Left lobe of liver (tissue), 2 donors: ENCODE measurements at regions not wholly inside any gene's neighbourhood (a gene's known extent, or its start where the extent isn't known, plus 50 kb on each side); places are given as distances from the start of the nearest gene placed in this dataset.
"Not testable (repeated sequence)": the region's sequence is repeated elsewhere in the genome, so short reads cannot be mapped to it uniquely, and the experiment has no call there.

ENCODE experiments used
- ATAC-seq: fragments of 200-7000 bp; cut with Tn5 transposase; one replicate; pipeline ENCODE4 v1.9.1; 2020; ENCODE audit warnings: mild to moderate bottlenecking, moderate library complexity
- DNase-seq: peaks from one replicate; pipeline ENCODE4 v3.0.0-alpha.2; 2020; ENCODE audit warnings: low spot score
- donor health status: DM: no; HTN: no; CAD: no; lungs with moderate emphysema.
- donor health status: DM: no; HTN: yes; CAD: no.

DNA sequence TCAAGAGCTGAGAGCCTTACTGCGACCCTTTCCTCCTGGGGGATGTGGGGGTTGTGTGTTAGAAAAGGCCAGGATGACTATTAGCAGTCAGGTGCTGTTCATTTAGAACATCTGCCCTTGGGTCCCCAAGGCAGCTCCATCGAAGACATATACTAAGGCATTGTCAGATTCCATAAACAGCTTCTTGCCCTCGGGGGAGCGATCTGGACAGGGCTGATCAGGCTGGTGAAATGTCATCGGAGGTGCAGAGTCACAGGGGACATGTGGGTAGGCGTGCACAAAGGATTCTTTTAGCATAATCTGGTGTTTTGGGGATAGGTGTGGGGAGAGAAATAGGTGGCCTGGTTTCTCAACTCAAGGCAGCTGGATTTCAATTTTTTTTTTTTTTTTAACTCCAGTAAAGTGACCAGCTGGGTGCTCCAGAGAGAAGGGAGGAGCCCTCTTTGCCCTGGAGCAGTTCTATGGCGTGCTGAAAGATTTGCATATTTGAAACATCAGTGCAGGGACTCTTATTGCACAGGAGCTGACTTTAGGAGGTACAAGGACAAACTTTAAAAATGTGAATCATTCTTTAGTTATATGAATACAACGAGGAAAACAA is 160.1 kb downstream of the SUDS3 start:
- no peak for DNase-seq

DNA sequence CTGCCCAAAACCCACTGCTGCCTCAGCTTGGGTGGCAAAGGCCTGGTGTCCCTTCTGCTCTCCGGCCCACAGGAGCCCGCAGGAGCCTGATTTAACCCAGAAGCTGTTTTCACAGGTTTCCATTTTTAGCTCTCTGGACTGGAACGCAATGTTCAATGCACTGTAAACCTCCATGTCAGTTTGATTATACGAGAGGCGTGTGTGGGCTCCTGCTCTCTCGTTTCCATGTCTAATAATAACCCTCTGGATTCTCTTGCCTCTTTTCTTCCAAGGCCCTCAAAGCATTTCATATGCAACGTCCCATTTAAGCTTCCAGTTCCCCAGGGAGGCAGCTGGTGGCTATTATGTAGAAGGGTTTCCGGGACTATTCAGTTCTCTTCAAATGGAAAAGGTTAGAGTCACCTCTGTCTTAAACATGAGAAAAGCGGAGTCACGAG is 161.1 kb downstream of the SUDS3 start:
- no peak for ATAC-seq
- DNase-seq = no peak

More for the DNA sequence above, 160.1 kb downstream of the SUDS3 start:
- ATAC-seq = no peak

DNA sequence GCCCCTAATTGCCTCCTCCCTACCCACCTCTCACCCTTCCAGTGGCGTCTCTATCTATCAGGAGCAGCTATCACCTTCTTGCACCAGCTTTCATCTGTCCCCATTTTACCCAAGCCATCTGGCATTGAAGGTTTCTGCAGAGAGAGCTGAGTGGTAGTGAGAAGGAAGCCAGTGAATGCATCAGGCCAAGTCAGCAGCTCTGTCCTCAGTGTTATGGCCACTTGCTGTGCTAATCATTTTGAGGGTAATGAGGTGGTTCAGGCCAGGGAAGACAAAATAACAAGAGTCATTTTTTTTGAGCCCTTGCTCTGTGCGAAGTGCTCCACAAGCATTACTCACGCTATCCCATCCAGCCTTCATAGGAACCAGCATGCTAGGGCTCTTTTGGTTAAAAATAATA is 164.7 kb downstream of the SUDS3 start:
- no peak for ATAC-seq
- DNase-seq = no peak

DNA sequence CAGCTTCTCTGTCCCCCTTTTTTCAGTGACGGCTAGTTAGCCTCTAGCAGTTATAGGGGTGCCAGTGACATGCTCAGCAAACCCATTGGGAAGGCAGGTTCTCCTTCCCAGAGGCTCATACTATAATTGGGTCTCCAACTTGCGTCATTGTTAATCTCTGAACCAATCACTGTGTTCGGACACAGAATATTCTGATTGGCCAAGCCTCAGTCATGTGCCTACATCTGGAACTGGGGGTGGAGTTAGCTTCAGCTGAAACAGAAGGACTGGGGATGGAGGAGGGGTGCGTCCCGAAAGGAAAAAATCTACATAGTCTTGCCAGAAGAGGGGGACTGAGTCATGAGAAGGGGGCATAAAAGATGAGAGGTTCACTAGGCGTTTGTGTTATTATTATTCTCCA is 165.6 kb downstream of the SUDS3 start:
- no peak for DNase-seq
- ATAC-seq = no peak

DNA sequence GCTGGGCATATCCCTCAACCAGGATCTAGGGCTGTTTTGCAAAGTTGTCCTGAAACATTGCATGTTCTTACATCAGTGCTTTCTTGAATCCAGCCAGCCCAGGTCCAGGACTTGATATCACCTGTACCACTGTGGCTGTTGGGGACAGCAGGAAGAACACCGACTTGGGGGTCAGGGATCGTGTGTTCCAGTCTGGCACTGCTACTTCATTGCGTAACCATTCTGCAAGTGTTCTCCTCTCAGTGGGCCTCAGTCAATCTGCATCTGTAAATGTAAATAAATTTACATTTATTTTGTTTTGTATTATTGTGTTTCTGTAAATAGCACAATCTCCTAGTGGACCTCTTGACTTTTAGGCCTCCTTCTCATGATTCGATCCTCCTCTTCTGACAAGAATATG is 167.3 kb downstream of the SUDS3 start:
- ATAC-seq (no peak), DNase-seq (no peak)

DNA sequence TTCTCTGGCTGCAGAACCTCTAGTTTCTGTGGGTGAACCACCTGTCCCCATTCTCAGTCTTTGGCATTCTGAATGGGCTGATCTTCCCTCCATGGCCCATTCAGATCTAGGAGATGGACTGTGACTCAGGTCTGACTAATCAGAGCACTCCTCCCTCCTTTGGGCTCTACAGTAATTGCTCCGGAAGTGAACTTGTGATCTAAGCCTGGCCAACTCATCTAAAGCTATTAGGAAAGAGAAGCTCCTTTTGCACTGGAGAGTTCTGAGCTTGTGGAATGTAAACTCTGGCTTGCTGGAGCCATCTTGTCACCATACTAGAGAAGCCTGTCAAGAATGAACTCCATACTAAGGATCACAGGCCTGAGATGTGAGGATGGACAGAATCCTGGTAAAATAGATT is 168.2 kb downstream of the SUDS3 start:
- no peak for DNase-seq
- ATAC-seq = no peak

DNA sequence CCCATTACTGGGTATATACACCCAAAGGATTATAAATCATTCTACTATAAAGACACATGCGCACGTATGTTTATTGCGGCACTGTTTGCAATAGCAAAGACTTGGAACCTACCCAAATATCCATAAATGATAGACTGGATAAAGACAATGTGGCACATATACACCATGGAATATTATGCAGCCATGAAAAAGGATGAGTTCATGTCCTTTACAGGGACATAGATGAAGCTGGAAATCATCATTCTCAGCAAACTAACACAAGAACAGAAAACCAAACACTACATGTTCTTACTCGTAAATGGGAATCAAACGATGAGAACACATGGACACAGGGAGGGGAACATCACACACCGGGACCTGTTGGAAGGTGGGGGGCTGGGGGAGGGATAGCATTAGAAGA is 171.3 kb downstream of the SUDS3 start:
- not testable (repeated sequence) for DNase-seq, ATAC-seq

DNA sequence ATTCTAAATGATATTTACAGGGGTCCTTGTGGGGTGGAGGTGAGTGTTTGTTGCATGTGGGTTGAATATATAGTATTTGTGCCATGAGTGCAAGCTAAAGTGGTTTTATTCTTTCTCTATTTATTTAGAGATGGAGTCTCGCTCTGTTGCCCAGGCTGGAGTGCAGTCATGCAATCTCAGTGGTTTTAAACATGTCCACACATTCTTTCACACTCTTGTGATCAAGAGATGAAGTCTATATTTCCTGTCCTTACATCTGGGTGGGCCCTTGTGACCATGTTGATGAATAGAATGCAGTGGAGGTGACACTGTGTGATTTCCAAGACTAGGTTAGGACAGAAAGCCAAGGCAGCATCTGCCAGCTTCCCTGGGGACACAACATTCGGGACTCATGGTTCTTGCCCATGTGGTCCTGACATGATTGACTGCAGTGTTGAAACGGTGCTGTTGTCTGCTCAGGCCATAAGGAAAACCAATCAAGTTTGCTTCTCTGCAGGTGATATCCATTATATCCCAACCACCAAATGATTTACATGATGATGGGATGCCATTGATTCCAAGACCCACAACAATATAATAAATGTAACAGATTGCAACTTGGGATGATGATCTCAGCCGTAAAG is 172.6 kb downstream of the SUDS3 start:
- ATAC-seq (no peak), DNase-seq (no peak)

DNA sequence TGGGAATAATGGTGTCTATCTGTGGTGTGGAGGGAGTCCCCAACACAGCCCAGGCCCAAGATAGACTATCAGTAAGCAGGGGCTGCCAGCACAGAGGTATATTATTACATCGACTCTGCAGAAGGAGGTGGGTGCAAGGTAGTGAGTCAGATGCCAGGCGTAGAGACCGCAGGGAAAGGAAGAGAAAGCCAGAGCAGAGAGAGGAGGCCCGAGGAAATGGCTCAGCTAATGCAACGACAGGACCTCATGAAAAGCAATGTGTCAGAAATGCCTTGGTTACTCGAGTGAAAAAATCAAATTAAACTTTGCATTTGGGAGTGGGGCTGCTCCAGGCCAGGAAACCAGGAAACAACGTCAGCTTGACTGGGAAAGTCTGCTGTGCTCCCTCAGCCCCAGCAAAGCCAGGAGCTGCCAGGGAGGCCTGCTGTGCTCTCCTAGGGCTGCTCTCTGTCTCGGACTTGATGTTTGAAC is 173.2 kb downstream of the SUDS3 start:
- DNase-seq = no peak
- no peak for ATAC-seq

DNA sequence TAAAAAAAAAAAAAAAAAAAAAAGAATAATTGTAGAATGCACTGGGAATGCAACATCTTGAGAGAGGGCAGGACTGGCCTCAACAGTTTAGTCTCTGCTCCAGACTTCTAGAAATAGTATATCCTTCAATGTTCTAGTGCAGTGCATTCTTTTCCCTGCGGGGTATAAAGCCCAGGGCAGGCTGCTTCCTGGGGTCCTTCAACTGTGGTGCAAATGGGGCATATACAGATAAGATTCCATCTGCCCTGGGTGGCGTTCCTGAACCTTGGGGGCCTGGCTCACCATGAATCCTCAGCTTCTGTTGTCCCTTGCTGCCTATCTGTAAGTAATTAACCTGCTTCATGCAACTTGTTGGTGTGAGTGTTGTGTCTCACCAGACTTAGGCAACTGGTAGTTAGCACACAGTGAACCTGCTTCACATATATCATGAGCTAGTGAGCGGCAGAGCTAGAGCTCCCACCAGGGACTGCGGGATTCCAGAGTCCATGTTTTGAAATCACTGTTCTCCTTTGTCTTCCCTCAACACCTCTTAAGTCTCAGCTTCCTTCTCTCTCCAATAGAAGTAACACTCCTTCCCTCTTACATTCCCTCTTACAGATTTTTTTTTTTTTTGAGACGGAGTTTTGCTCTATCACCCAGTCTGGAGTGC is 177.6 kb downstream of the SUDS3 start:
- DNase-seq (no peak), ATAC-seq (no peak)

DNA sequence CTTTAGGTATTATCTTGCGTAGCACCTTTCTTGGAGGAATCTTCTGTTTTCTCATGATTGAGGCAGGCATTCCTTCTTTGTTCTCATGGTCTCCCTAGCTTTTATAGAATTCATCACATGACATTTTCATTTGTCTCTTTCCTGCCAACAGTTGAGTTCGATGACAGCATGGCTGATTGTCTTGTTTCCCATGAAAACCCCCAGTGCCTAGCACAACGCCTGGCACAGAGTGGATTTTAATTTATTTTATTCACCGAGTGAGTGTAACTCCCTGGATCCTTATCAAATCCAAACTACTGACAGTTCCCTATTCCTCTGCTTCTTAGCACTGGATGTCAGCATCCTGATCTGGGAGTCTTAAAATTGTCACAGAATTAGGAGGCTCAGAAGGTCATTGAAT is 182.6 kb downstream of the SUDS3 start:
- no peak for DNase-seq
- no peak for ATAC-seq

DNA sequence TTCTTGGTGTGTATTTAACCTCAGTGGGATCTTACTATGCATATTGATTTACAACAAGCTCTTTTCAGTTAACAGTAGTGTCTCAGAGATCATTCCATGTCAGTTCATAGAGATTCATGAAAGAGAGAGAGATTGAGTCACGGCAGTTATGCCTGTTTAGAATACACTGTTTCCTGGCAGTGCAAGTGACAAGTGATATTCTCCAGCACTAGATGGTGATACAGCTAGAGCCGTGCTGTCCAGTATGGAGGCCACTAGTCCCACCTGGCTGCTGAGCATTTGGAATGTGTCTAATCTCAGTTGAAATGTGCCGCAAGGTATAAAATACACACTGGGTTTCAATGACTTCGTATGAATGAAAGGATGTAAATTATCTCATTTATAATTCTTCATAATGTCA is 184.4 kb downstream of the SUDS3 start:
- DNase-seq = no peak
- no peak for ATAC-seq

DNA sequence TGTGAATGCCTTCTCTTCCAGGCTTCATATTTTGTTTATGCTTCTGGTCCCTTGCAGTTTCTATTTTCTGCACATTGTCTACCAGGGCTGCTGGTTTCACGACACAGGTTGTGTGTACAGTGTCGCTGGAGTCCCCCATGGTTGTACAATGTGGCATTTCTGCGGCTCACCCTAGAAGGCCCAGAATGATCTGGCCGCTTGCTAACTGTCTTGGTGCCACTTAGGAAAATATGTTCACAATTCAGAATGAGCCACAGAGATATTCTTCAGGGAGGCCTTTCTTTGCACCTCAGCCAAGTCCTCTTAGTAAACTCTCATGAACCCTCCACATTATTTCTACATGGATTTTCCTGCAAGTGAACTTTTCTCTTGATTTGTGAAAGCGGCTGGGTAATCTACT is 195.4 kb downstream of the SUDS3 start:
- no peak for ATAC-seq
- no peak for DNase-seq

DNA sequence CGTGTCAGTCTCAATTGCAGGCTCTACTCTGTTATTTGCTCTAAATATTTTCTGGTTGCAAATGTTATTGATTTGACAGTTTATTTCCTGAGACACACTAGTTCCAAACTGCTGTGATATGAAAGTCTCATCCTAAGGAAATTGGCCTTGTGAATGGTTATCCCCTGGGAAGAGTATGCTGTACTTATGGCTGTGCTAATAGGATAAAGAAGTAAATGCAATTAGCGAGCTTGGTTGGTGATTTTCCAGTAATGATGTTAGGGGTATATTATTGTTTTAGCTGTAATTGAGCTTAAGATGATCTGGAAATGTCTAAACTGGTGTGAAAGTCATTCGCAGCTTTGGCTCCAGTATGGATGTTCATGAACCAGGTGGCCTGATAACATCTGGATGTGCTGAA is 197.9 kb downstream of the SUDS3 start:
- ATAC-seq = no peak
- DNase-seq = no peak

DNA sequence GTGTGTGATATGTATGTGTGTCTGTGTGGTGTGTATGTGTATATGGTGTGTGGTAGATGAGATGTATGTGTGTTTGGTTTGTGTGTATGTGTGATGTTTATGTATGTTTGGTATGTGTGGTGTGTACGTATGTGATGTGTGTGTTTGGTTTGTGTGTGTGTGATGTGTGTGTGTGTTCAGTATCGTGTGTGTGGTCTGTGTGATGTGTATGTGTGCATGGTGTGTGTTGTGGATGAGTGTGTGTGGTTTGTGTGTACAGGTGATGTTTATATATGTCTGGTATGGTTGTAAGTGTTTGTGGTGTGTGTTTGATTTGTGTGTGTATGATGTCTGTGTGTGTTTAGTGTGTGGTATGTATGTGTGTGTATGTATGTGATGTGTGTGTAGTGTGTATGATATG is 199.4 kb downstream of the SUDS3 start:
- ATAC-seq (no peak), DNase-seq (no peak)

DNA sequence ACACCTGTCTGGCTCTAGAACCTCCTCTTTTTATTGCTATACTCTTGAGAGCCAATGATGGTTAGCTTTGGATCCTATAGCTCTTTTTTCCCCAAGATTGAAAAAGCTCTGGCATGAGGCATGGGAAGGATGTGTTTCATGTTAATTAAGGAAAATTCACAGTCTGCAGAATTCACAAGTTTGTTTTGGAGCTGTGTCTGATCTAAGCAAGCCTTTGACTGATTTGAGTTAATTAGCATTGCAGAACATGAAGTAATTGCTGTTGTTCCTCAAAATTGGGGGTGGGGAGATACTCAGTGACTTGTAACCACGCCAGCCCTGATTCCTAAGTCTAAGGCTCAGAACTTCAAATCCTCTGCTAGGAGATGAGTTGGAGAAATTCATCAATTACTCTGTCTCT is 205.0 kb downstream of the SUDS3 start:
- ATAC-seq (no peak), DNase-seq (no peak)

DNA sequence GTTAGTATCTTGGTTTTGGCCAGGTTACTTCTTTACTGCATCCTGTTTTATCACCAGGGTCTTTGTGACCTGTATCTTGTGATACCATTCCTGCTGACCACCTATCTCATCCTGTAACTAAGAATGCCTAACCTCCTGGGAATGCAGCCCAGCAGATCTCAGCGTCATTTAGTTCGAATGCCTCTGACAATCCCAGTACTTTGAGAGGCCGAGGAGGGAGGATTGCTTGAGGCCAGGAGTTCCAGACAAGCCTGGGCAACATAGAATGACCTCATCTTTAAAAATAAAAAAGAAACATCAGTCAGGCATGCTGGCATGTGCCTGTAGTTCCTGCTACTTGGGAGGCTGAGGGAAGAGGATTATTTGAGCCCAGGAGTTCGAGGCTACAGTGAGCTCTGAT is 206.5 kb downstream of the SUDS3 start:
- no peak for DNase-seq
- ATAC-seq = no peak

DNA sequence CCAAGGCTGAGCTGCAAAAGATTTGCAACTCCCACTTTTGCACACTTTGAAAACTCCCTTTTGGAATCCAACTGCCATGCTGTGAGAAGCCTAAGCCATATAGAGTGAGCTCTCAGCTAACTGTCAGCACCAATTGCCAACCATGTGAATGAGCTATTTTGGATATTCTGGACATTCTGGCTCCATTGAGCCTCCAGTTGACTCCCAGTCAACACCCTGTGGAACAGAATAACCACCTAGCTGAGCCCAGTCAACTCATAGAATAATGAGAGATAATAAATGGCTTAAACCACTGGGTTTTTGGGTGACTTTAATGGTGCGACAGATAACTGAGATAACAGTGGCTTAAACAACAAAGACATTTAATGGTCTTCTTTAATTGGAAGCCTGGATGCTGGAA is 210.1 kb downstream of the SUDS3 start:
- ATAC-seq = no peak

DNA sequence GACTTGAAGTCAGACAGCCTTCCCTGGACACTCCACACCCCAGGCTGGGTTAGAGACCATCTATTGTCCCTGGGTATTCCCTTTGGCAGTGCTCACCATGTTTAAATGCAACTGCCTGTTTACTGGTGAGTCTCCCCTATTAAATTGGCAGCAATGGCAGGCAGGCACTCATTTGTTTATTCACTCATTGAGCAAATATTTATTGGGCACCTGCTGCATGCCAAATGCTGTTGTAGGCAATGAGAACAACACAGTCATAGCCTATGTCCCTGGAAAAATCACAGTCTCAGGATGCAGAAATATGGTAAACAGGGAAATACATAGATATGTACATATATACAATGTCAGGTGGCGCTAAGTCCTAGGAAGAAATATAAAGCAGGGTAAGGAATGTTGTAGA is 212.8 kb downstream of the SUDS3 start:
- DNase-seq (no peak), ATAC-seq (peak; percentile 22)

More for the DNA sequence above, 210.1 kb downstream of the SUDS3 start:
- no peak for DNase-seq

DNA sequence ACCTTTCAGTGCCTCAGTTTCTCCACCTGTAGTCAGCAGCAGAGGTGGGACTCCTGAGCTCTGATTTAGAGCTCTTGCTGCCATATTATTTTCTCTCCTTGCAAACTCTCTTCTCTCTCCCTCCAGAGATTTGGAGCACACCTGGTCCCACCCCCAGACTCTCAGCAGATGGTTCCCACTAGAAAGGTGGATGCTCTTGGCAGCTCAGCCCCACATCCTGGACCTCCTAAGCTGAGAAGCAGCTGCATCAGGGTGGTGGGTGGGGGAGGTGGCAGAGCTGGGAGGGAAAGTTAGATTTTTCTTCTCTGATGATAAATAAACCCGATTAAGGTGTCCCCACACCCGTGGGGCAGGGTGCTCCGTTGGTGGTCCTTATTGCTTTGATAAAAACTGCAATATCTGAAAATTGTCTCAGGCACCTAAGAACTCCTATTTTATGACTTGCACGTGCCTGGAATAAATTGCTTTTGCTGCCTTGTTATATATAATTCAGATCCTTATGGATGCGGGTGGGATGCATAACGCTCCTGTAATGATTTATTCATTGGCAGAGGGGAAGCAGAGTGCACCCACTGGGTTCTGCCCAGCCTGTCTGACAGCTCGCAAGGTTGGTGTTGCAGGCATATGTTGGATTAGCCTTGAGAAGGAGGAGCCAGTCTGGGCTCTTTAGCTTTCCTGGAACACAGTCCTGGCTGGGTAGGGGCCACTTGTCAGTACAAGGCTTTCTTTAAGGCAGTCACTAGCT is 214.2 kb downstream of the SUDS3 start:
- no peak for ATAC-seq
- DNase-seq = no peak

DNA sequence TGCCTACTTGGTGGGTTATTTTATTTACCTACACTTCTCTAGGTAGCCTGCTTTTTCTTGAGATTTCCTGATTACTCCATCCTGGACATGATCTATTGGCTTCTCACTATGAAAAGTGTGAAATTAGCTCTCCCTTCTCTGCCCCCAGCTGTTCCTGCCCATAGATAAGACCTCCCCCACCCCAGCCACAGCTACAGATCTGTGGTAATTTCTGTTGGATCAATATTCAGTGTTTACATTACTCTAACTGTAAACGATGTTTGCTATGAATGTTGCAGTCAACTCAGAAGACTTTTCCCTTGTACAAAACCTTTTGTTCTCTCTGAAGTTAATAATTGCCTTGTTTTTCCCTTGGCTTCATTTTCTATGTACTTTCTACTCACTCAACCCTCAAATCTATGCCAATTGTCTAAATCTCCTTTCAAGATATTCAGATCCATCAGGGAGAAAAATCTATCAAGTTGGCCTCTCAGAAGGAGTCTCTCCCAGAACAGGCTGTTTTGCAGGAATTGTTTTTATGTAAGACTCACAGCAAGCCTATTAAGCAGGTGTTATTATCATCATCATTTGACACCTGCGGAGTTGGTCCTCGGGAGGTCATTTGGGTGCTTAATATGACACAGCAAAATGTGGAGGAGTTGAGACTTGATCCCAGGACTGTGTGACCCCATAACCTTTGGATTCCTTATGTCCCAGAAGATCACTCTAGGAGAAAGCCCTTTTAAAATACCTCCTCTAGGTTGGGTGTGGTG is 227.4 kb downstream of the SUDS3 start:
- no peak for ATAC-seq
- DNase-seq = no peak
